ENCODE measurements at regions not wholly inside any gene's neighbourhood (a gene's known extent, or its start where the extent isn't known, plus 50 kb on each side); places are given as distances from the start of the nearest gene placed in this dataset.

DNA sequence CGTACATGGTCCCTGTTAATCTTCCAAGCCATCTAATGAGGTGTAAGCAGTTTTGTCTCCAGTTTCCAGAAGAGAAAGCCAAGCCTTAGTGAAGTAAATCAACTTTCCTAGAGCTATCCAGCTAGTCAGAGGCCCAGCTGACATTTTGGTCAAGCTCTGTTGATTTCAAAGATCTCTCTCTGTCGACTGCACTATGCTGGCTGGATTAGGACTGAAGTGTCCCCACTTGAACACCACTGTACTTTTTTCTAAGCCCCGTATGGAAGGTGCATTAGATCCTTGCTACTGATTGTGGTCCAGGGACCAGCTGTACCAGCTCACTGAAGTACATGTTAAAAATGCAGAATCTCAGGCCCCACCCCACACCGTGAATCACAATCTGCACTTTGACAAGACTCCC, 176.5 kb upstream of the NAV2 start:
- Histone ChIP-seq H2BK15ac (ENCODE audit: low read depth, low read length) (no peak overlapping the region), H3K23ac (ENCODE audit: low read depth, low read length) (no peak overlapping the region), H2AK5ac (ENCODE audit: low read depth, low read length) (no peak overlapping the region), H3K79me1 (ENCODE audit: low read depth in 1 of 2, low read length in 2 of 2) (no peaks in the 10 kb centered on the region), H2BK120ac (ENCODE audit: low read depth, low read length) (no peak overlapping the region), H3K9me1 (ENCODE audit: insufficient read depth, low read length) (no peaks in the 10 kb centered on the region), H3K14ac (replicated peaks; ENCODE audit: low read depth, low read length) (no peak overlapping the region), H3K36me3 (ENCODE audit: control insufficient read depth, insufficient read depth, low read length) (no peaks in the 10 kb centered on the region), H3K9me3 (ENCODE audit: control insufficient read depth, insufficient read depth, low read length) (no peaks in the 10 kb centered on the region), H3K4me1 (ENCODE audit: control insufficient read depth, insufficient read depth, low read length) (no peaks in the 10 kb centered on the region), H4K91ac (ENCODE audit: insufficient read depth, low read depth, low read length) (no peak overlapping the region), H4K20me1 (ENCODE audit: insufficient read depth, low read length) (no peaks in the 10 kb centered on the region), H3K27ac (ENCODE audit: insufficient read depth, low read length) (no peak overlapping the region), H4K8ac (ENCODE audit: low read depth in 2 of 2, low read length in 2 of 2) (no peak overlapping the region), H3K4me2 (ENCODE audit: low read depth, low read length) (no peak overlapping the region), H2AFZ (replicated peaks; ENCODE audit: low read length, poor library complexity) (no peak overlapping the region), H2AK9ac (replicated peaks; ENCODE audit: low read depth, low read length, poor library complexity) (no peak overlapping the region), H3K56ac (ENCODE audit: extremely low read depth, insufficient read depth, low read length) (no peak overlapping the region), H3K4me3 (ENCODE audit: insufficient read depth, low read depth, low read length) (no peak overlapping the region), H2BK5ac (ENCODE audit: low read depth, low read length, poor library complexity, severe bottlenecking) (no peak overlapping the region), H4K5ac (ENCODE audit: low read depth, low read length) (no peak overlapping the region), H3K9ac (ENCODE audit: low read depth, low read length) (no peak overlapping the region), H3K4ac (ENCODE audit: low read depth, low read length) (no peak overlapping the region), H2BK20ac (ENCODE audit: low read depth, low read length) (no peak overlapping the region), H3K18ac (ENCODE audit: low read depth, low read length) (no peak overlapping the region), H3K27me3 (ENCODE audit: control insufficient read depth, insufficient read depth, low read length) (peaks cover 37% of the 10 kb centered on the region)
- WGBS, 2 experiments (ENCODE audit: extremely low coverage in 2 of 2, insufficient read length in 1 of 2), result 57% methylated on average over 1 of the region's 4 CpGs; no CpG with 5 or more reads in 1 of the 2 experiments
- no TSS peak for BruUV-seq (replicated peaks)
- no peak for ATAC-seq (ENCODE audit: low read depth)
- CTCF ChIA-PET, result no interaction called here
- dilution Hi-C loops (cut with HindIII; ENCODE audit: low sequenced_read_pairs, unreplicated experiment) (no loop called here), intact Hi-C loops (cut with micrococcal nuclease) (no loop called here), in situ Hi-C loops (cut with MboI; ENCODE audit: low sequenced_read_pairs) (no loop called here)
- TF ChIP-seq CHD1 (IDR thresholded peaks at IDR 0.05; ENCODE audit: low read depth, low read length), result no peak
- TF ChIP-seq, protein P1, sequence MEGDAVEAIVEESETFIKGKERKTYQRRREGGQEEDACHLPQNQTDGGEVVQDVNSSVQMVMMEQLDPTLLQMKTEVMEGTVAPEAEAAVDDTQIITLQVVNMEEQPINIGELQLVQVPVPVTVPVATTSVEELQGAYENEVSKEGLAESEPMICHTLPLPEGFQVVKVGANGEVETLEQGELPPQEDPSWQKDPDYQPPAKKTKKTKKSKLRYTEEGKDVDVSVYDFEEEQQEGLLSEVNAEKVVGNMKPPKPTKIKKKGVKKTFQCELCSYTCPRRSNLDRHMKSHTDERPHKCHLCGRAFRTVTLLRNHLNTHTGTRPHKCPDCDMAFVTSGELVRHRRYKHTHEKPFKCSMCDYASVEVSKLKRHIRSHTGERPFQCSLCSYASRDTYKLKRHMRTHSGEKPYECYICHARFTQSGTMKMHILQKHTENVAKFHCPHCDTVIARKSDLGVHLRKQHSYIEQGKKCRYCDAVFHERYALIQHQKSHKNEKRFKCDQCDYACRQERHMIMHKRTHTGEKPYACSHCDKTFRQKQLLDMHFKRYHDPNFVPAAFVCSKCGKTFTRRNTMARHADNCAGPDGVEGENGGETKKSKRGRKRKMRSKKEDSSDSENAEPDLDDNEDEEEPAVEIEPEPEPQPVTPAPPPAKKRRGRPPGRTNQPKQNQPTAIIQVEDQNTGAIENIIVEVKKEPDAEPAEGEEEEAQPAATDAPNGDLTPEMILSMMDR (conservative IDR thresholded peaks at IDR 0.05; ENCODE audit: low read depth, low read length), result no peak
- DNase-seq, result no peak
- POLR2A ChIA-PET (ENCODE audit: unreplicated experiment), result no interaction called here
